Cardiac septum (tissue), 1 donor: ENCODE measurements at regions not wholly inside any gene's neighbourhood (a gene's known extent, or its start where the extent isn't known, plus 50 kb on each side); places are given as distances from the start of the nearest gene placed in this dataset.

Experiments
- DNase-seq: peaks from one replicate; pipeline ENCODE4 v3.0.0-alpha.2; 2020; ENCODE audit warnings: low spot score
- intact Hi-C: fragments of 100-400 bp; cut with DNase I; formaldehyde crosslinking; loops from one replicate; pipeline ENCODE4 v1.14.0; 2022
- donor health status: DM: no; HTN: no; CAD: no.

- intact Hi-C loops, result no loop called here
- no peak for DNase-seq
Measured at GRCh38 chr12:125220404-125221273, 155.4 kb downstream of the AACS start.

- DNase-seq, result no peak
- intact Hi-C loops, result no loop called here
Measured at GRCh38 chr12:125221602-125222001, 156.4 kb downstream of the AACS start.

- DNase-seq, result no peak
- intact Hi-C loops, result no loop called here
Measured at GRCh38 chr12:125222876-125223275, 157.6 kb downstream of the AACS start.

- intact Hi-C loops, result no loop called here
- no peak for DNase-seq
Measured at GRCh38 chr12:125225641-125226040, 160.4 kb downstream of the AACS start.

GRCh38 chr12:125228519-125229260, 163.5 kb downstream of the AACS start:
- no peak for DNase-seq
- intact Hi-C loops, result no loop called here

GRCh38 chr12:125229878-125230530, 164.8 kb downstream of the AACS start:
- no peak for DNase-seq
- intact Hi-C loops, result no loop called here

GRCh38 chr12:125233319-125233718, 168.1 kb downstream of the AACS start:
- DNase-seq, result no peak
- intact Hi-C loops, result no loop called here

GRCh38 chr12:125239563-125239962, 174.3 kb downstream of the AACS start:
- intact Hi-C loops, result no loop called here
- DNase-seq, result no peak

GRCh38 chr12:125240717-125241116, 175.5 kb downstream of the AACS start:
- intact Hi-C loops, result no loop called here

GRCh38 chr12:125243811-125244210, 178.6 kb downstream of the AACS start:
- intact Hi-C loops, result no loop called here
- no peak for DNase-seq

More at GRCh38 chr12:125240717-125241116, 175.5 kb downstream of the AACS start:
- DNase-seq, result no peak

GRCh38 chr12:125244338-125244737, 179.1 kb downstream of the AACS start:
- no peak for DNase-seq
- intact Hi-C loops, result no loop called here

- intact Hi-C loops, result no loop called here
- DNase-seq, result no peak
Measured at GRCh38 chr12:125245581-125246557, 180.6 kb downstream of the AACS start.

- intact Hi-C loops, result no loop called here
- DNase-seq, result no peak
Measured at GRCh38 chr12:125247477-125247876, 182.2 kb downstream of the AACS start.

- intact Hi-C loops, result no loop called here
Measured at GRCh38 chr12:125249066-125249824, 184.0 kb downstream of the AACS start.

GRCh38 chr12:125249932-125250331, 184.7 kb downstream of the AACS start:
- intact Hi-C loops, result no loop called here
- DNase-seq, result no peak

More at GRCh38 chr12:125249066-125249824, 184.0 kb downstream of the AACS start:
- no peak for DNase-seq

GRCh38 chr12:125254236-125254635, 189.0 kb downstream of the AACS start:
- intact Hi-C loops, result no loop called here
- DNase-seq, result no peak

GRCh38 chr12:125254856-125255255, 189.6 kb downstream of the AACS start:
- intact Hi-C loops, result no loop called here
- no peak for DNase-seq

GRCh38 chr12:125255935-125256633, 190.8 kb downstream of the AACS start:
- no peak for DNase-seq
- intact Hi-C loops, result no loop called here
